HG02588 (cell line): ENCODE measurements at regions not wholly inside any gene's neighbourhood (a gene's known extent, or its start where the extent isn't known, plus 50 kb on each side); places are given as distances from the start of the nearest gene placed in this dataset.

ENCODE experiments used
- ATAC-seq: cut with Tn5 transposase; IDR thresholded peaks from one replicate; pipeline ENCODE4 v1.9.1; 2021; ENCODE audit warnings: mild to moderate bottlenecking, moderate library complexity; ENCODE audit not compliant: unreplicated experiment

DNA sequence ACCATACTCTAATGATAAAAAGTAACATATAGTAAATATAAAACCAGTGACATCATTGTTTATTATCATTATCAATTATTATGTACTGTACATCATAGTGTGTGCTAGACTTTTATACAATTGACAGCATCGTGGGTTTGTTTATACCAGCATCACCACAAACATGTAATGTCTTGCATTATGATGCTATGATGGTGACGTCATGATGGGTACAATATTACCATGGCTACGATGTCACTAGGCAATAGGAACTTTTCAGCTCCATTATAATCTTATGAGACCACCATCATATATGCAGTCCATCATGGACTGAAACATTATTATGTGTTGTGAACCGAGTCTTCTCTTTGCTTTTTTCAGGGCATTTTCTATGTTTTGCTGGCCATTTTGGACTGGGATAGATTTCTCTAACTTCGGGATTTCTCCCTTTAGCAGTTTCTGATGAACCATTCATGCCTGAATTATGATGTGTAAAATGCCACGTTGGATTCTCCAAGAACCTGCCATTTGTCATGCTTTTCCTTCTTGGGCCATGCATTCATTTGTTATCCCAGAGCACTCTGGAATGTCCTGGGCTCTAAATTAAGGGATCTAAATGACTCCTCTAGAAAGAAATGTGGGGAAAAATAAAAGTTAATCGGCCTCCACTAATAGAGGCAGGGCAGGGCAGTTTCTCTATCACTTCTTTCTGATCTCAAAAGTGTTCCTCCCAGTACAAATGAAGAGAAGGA, 325.6 kb upstream of the TNP1 start:
- ATAC-seq, result no peak

DNA sequence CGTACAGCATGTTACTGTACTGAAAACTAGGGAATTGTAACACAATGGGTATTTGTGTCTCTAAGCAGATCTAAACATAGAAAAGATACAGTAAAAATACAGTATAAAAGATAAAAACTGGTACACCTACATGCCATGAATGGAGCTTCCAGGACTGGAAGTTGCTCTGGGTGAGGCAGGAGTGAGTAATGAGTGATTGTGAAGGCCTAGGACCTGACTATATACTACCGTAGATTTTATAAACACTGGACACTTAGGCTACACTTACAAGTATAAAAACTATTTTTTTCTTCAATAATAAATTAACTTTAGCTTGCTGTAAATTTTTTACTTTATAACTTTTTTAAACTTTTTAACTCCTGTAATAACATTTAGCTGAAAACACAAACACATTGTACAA, 324.4 kb upstream of the TNP1 start:
- no peak for ATAC-seq

GRCh38 chr2:217183471-217183870, 323.6 kb upstream of the TNP1 start:
- no peak for ATAC-seq

DNA sequence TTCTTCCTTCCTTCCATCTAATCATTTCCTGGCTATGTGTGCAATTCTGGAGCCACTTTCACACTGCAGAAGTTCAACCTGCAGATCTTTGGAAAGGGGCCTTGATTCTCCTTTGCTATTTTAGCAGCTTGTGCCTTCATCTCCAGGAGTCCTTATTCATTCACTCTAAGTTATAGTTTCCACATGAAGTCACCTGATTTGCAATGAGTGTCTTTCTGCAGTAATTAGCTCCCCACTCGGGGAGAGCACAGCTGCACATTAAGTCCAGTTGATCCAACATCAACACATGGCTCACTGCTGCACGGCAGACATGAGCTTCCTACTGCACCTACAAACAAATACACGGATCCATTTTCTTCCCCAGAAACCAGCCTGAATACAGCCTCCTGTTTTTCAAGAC, 323.1 kb upstream of the TNP1 start:
- no peak for ATAC-seq

DNA sequence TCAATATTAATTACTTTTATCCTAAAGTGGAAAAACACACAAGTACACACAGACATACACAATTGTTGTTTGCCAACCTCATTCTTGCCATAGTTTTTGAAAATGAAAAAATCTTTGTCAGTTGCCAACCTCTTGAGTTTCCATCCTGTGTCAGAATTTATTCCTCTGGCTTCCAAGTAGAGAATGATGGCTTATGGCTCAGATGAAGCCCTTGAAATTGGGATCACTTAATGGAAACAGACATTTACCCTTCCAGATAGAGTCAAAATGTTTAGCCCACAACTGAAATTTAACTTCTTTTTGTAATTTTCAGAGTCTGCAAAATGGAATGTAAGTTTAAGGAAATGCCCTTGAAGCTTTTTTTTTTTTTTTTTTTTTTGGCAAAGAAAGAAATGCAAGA, 321.6 kb upstream of the TNP1 start:
- ATAC-seq, result no peak

DNA sequence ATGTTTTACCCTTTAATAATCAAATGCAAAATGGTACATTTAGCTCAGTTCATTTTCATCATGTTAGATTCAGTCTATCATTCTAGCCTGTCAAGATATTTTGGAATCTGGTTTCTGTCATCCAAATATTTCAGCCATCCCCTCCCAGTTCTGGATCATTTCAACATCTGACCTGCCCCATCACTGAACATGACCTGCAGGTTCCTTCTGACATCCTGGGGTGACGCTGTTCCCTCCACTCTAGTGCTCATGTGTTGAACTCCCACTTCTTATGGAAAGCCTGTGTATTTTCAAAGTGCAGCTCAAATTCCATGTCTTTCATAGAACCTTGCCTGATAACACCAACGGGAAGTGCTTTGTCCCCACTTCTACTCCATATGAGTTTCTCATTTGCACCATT, 320.0 kb upstream of the TNP1 start:
- ATAC-seq, result no peak

GRCh38 chr2:217178341-217178740, 318.5 kb upstream of the TNP1 start:
- no peak for ATAC-seq

GRCh38 chr2:217177720-217178119, 317.9 kb upstream of the TNP1 start:
- ATAC-seq, result no peak

DNA sequence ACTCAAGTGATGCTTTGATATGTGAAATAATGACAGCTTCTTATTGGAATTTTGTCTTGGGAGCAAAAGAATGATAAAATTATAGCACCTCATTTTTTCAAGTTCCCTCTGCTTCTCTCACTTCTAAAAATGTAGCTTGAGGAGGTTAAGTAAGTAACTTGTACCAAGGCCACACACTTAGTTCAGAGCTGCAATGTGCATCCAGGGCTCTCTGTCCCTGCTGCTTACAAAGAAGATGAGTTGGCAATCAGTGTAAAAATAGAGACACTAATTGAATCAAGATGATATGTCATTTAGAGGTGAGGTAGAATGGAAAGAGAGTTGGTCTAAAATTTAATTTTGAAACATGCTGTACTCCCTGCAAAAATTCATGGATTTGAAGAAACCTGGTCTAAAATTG, 312.0 kb upstream of the TNP1 start:
- ATAC-seq, result no peak

GRCh38 chr2:217168496-217168895, 308.6 kb upstream of the TNP1 start:
- no peak for ATAC-seq

DNA sequence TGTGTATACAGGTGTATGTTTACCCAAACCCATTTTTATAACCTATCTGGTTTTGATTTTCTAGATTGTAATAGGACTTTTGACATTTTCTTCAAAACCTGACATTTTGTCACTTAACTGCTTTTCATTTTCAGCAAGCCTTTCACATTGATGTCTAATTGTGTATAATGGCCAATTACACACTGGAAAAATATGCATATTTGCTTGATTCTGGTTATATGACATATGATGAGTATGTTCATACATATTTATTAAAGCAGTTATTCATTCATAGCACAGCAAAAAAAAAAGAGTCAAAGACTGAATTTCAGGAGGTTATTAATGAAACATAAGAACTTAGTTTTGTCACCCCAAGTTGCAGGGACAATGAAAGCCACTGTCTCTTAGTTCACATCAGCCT, 307.7 kb upstream of the TNP1 start:
- no peak for ATAC-seq

DNA sequence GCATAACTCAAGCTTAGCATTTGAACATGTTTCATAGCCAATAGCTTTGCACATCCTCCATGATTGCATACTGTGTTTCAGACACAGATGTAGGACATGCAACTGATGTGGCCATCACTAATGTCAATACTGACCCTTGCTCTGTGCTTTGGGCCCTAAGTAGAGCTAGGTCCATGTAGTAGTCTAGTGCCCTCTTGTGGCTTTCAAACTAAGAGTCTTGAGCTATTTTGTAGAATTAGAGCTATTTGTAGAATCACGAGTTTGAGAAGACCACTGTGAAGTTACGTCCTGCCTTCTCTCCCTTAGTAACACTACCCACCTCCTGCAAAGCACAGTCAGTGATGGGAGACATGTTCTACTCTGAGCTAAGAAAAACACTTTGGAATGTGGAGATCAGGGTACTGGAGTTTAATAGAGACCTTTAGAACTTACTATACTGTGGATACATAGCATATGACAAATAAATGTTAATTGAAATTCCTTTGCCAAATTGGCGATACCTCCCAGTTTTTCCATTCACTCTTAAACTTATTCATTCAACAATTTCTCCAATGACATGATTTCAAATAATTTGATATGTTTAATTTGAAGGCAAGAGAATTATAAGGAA, 306.5 kb upstream of the TNP1 start:
- ATAC-seq, result no peak

- ATAC-seq, result no peak
Measured at GRCh38 chr2:217165547-217165946, 305.7 kb upstream of the TNP1 start.

- ATAC-seq, result no peak
Measured at GRCh38 chr2:217163987-217164386, 304.1 kb upstream of the TNP1 start.

- ATAC-seq, result no peak
Measured at GRCh38 chr2:217162533-217162932, 302.7 kb upstream of the TNP1 start.

- ATAC-seq, result no peak
Measured at GRCh38 chr2:217160978-217161973, 301.4 kb upstream of the TNP1 start.

DNA sequence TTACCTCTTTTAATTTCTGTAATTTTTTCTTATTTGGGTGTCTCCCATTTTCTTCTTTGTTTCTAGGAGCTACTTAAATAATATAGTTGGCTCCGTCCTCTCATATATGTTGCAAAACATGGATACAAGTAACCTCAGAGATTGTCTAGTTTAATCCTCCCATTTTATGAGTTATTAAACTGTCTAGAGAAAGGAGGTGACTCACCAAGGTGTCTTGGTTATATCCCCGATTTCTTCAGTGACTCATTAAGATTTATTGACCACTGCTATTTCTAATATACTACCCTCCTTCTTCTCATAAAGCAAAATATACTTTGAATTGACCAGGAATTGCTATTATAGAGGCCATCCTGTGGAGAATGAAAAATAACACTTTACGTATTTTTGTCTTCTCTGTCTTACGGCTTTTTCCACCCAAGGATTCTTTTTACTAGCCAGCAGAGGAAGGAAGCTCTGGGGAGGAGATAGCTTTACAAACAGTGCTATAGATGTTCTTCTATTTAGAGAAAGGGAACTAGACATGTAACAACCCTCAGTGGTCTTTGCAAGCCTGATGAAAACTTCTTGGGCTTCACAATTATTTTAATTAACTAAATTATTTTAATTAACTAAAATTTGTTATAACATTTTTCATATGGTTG, 300.4 kb upstream of the TNP1 start:
- ATAC-seq, result no peak

DNA sequence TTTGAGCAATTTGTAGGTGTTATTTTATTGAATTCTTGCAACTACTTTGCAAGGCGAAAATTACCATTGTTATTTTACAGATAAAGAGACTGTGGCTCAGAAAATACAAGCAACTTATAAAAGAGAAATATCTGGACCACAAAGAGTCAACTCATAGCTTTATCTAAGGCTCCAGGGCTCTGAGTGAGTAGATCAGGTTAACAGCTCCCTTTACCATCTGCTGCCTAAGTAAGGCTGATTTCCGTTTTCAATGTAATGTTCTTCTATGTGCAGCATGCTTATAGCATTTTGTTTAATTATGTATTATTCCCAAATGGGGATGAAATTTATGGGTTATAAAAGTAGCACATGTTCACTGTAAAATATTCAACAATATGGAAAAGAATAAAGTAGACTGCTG, 299.1 kb upstream of the TNP1 start:
- ATAC-seq, result no peak

- ATAC-seq, result no peak
Measured at GRCh38 chr2:217157581-217157980, 297.7 kb upstream of the TNP1 start.

DNA sequence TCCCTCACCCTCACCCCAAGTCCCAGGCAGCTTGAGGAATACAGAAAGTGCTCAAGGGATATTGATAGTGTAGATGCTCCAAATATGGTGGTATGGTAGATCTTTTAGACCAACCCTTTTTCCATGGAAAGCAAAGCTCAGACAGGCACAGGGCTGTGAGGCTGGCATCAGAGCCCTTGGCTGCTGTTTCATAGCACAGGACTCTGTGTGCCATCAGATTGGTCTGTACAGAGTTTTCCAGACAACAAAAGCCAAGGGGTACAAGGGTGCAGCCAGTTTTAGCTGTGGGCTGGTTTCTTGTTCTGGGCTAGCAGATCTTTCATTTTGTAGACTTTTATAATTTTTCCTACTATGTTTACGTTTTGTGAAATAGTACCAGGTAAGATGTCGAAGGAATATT, 296.9 kb upstream of the TNP1 start:
- ATAC-seq, result no peak

- ATAC-seq, result no peak
Measured at GRCh38 chr2:217154923-217155322, 295.1 kb upstream of the TNP1 start.
